Esophagus squamous epithelium (tissue), 5 donors: ENCODE measurements at regions not wholly inside any gene's neighbourhood (a gene's known extent, or its start where the extent isn't known, plus 50 kb on each side); places are given as distances from the start of the nearest gene placed in this dataset.

Experiments
- DNase-seq: peaks from one replicate; lab custom pipeline; 2025; lab: John Stamatoyannopoulos, UW
- H3K27ac ChIP-seq, 4 donors: fragments of 200-600 bp; sonication (generic); one replicate each; pipeline ENCODE4 v1.5.1; 2016 to 2019; ENCODE audit warnings: mild to moderate bottlenecking in 1 of 4
- H3K27me3 ChIP-seq, 4 donors: fragments of 200-600 bp; sonication (generic); 1 replicate in 3 of 4; 2 replicates in 1 of 4; pipeline versions ENCODE4 v1.5.1 to v1.6.0; 2017 to 2021; ENCODE audit warnings: antibody characterized with exemption in 1 of 4
- H3K36me3 ChIP-seq, 3 donors: fragments of 200-600 bp; sonication (generic); one replicate each; pipeline ENCODE4 v1.5.1; 2016 to 2019
- H3K4me1 ChIP-seq, 3 donors: fragments of 200-600 bp; sonication (generic); one replicate each; pipeline ENCODE4 v1.5.1; 2017 to 2019
- H3K4me3 ChIP-seq, 4 donors: fragments of 200-600 bp; sonication (generic); 1 replicate in 3 of 4; 2 replicates in 1 of 4; pipeline ENCODE4 v1.5.1; 2016 to 2019; ENCODE audit warnings: mild to moderate bottlenecking in 2 of 4, moderate library complexity in 1 of 4
- H3K9me3 ChIP-seq, 3 donors: fragments of 200-600 bp; sonication (generic); one replicate each; pipeline ENCODE4 v1.5.1; 2016 to 2019
- CTCF ChIP-seq, 6 experiments: fragments of 450-650 bp in 4 of 6; fragments of 200-600 bp in 2 of 6; sonication (generic) in 2 of 6; IDR thresholded peaks; one replicate each; pipeline ENCODE4 v1.5.1; 2016 to 2019; ENCODE audit warnings: antibody characterized with exemption in 6 of 6, mild to moderate bottlenecking in 4 of 6, moderate library complexity in 4 of 6
- POLR2A ChIP-seq, 4 donors: fragments of 450-650 bp; IDR thresholded peaks; one replicate each; pipeline ENCODE4 v1.6.1; 2017; ENCODE audit warnings: antibody characterized with exemption in 4 of 4, mild to moderate bottlenecking in 4 of 4, moderate library complexity in 3 of 4
- WGBS, 2 donors: methylation state at CpG; one replicate each; pipeline ENCODE4 v1.1.5; 2018; 5-methylcytosine and 5-hydroxymethylcytosine counted together
- intact Hi-C: fragments of 100-400 bp; cut with DNase I; formaldehyde crosslinking; loops from one replicate; pipeline ENCODE4 v1.15.0; 2022
- donor health status: DM: yes; HTN: yes; CAD: no.

- TF ChIP-seq CTCF (IDR thresholded peaks at IDR 0.05) (no peak), POLR2A (IDR thresholded peaks at IDR 0.05) (no peak)
- Histone ChIP-seq H3K4me3 (no peak overlapping the region), H3K9me3 (no peaks in the 10 kb centered on the region), H3K27me3 (peaks cover 0 to 43% (median 0%) of the 10 kb centered on the region in 4 donors), H3K4me1 (no peaks in the 10 kb centered on the region), H3K36me3 (no peaks in the 10 kb centered on the region), H3K27ac (no peak overlapping the region)
- 64 to 70% methylated on average over 5 of the region's 5 CpGs for WGBS, 2 donors
- intact Hi-C loops = no loop called here
- no peak for DNase-seq
Observed at GRCh38 chr13:30016398-30016797, 166.0 kb upstream of the UBL3 start.

DNA sequence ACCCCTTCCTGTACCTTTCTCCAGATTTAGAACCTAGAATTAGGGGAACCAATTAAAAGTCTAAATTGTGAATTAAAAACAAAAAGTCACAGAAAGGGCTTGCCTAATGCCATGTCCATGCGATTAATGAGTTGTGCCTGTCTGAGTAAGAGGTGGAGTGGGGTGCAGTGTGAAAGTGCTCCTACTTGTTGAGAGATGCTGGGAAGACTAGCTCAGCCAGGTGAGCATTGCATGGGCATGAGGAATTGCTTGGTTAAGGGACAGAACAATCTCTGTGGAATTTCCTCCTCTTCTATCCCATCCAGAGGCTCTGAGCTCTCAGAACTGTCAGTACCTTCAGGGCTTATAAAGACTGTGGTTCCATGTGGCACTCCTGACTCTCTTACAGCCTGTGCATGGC is 159.0 kb upstream of the UBL3 start:
- peaks cover 0 to 27% (median 0%) of the 10 kb centered on the region in 4 donors for H3K27me3 ChIP-seq
- TF ChIP-seq POLR2A (IDR thresholded peaks at IDR 0.05) = no peak
- TF ChIP-seq CTCF (IDR thresholded peaks at IDR 0.05) = no peak
- no peak overlapping the region for H3K4me3 ChIP-seq
- no peak overlapping the region for H3K27ac ChIP-seq
- 71 to 92% methylated on average over 1 of the region's 1 CpG for WGBS, 2 donors
- no peak for DNase-seq
- intact Hi-C loops = no loop called here
- no peaks in the 10 kb centered on the region for H3K9me3 ChIP-seq
- H3K4me1 ChIP-seq = no peaks in the 10 kb centered on the region
- H3K36me3 ChIP-seq = no peaks in the 10 kb centered on the region

GRCh38 chr13:30006246-30006645 is 155.8 kb upstream of the UBL3 start:
- H3K4me1 ChIP-seq = no peaks in the 10 kb centered on the region
- intact Hi-C loops = no loop called here
- no peaks in the 10 kb centered on the region for H3K9me3 ChIP-seq
- no peak for DNase-seq
- peaks cover 0 to 16% (median 0%) of the 10 kb centered on the region in 4 donors for H3K27me3 ChIP-seq
- no peak overlapping the region for H3K27ac ChIP-seq
- 10 to 57% methylated on average over 1 of the region's 1 CpG for WGBS, 2 donors
- H3K4me3 ChIP-seq = no peak overlapping the region
- TF ChIP-seq POLR2A (IDR thresholded peaks at IDR 0.05) (no peak), CTCF (IDR thresholded peaks at IDR 0.05) (no peak)
- H3K36me3 ChIP-seq = no peaks in the 10 kb centered on the region

- Histone ChIP-seq H3K36me3 (no peaks in the 10 kb centered on the region), H3K4me3 (no peak overlapping the region), H3K9me3 (no peaks in the 10 kb centered on the region), H3K27ac (no peak overlapping the region), H3K4me1 (no peaks in the 10 kb centered on the region), H3K27me3 (peaks cover 0 to 13% (median 0%) of the 10 kb centered on the region in 4 donors)
- no peak for DNase-seq
- intact Hi-C loops = no loop called here
- no peak for TF ChIP-seq CTCF (IDR thresholded peaks at IDR 0.05)
- TF ChIP-seq POLR2A (IDR thresholded peaks at IDR 0.05) = no peak
Observed at GRCh38 chr13:30004204-30004603, 153.8 kb upstream of the UBL3 start.

GRCh38 chr13:30002577-30002976 is 152.2 kb upstream of the UBL3 start:
- TF ChIP-seq POLR2A (IDR thresholded peaks at IDR 0.05) (no peak), CTCF (IDR thresholded peaks at IDR 0.05) (no peak)
- DNase-seq = no peak
- peaks cover 0 to 13% (median 0%) of the 10 kb centered on the region in 4 donors for H3K27me3 ChIP-seq
- H3K9me3 ChIP-seq = no peaks in the 10 kb centered on the region
- no peaks in the 10 kb centered on the region for H3K36me3 ChIP-seq
- WGBS, 2 donors = 0 to 10% methylated on average over 1 of the region's 1 CpG
- no peaks in the 10 kb centered on the region for H3K4me1 ChIP-seq
- no peak overlapping the region for H3K27ac ChIP-seq
- H3K4me3 ChIP-seq = no peak overlapping the region
- intact Hi-C loops = no loop called here
